IMR-90 (cell line): ENCODE measurements at regions not wholly inside any gene's neighbourhood (a gene's known extent, or its start where the extent isn't known, plus 50 kb on each side); places are given as distances from the start of the nearest gene placed in this dataset.

Experiments used
- ATAC-seq: fragments of 200-7000 bp; cut with Tn5 transposase; 2 replicates; pipeline ENCODE4 v1.9.1; 2020; ENCODE audit warnings: low read depth, mild to moderate bottlenecking, moderate library complexity
- BruUV-seq: library from RNA; stranded (reverse); fragments of 400-500 nt; replicated peaks from 2 replicates; lab custom pipeline; 2021; lab: Mats Ljungman, UMichigan
- CTCF ChIA-PET: fragments of 300-600 bp; formaldehyde crosslinking; extraction: SDS; loops from one replicate; lab custom pipeline; 2021; ENCODE audit warnings: antibody characterized with exemption; lab: Yijun Ruan, JAX
- POLR2A ChIA-PET: fragments of 300-600 bp; sonication (Branson Sonifier 250); formaldehyde crosslinking; loops from one replicate; lab custom pipeline; 2022; ENCODE audit warnings: antibody characterized with exemption; ENCODE audit not compliant: unreplicated experiment; lab: Charles Lee
- DNase-seq: peaks from one replicate; pipeline ENCODE4 v3.0.0; 2013
- H2AFZ ChIP-seq: replicated peaks from 2 replicates; pipeline ENCODE3; 2013; ENCODE audit warnings: low read length, mild to moderate bottlenecking; ENCODE audit not compliant: poor library complexity
- H2AK5ac ChIP-seq: 2 replicates; pipeline ENCODE4 v1.6.1; 2013; ENCODE audit warnings: low read depth, low read length, inconsistent platforms
- H2AK9ac ChIP-seq: replicated peaks from 2 replicates; pipeline ENCODE3; 2013; ENCODE audit warnings: mild to moderate bottlenecking, low read depth, low read length, moderate library complexity; ENCODE audit not compliant: poor library complexity
- H2BK120ac ChIP-seq: 2 replicates; pipeline ENCODE4 v1.6.1; 2013; ENCODE audit warnings: low read depth, low read length, inconsistent platforms
- H2BK15ac ChIP-seq: 3 replicates; pipeline ENCODE4 v1.6.1; 2013; ENCODE audit warnings: low read depth, low read length, inconsistent platforms
- H2BK20ac ChIP-seq: 2 replicates; pipeline ENCODE4 v1.6.1; 2013; ENCODE audit warnings: low read depth, mild to moderate bottlenecking, inconsistent platforms, low read length, moderate library complexity
- H2BK5ac ChIP-seq: 2 replicates; pipeline ENCODE4 v1.6.1; 2013; ENCODE audit warnings: mild to moderate bottlenecking, low read depth, low read length, inconsistent platforms; ENCODE audit not compliant: poor library complexity, severe bottlenecking
- H3K14ac ChIP-seq: replicated peaks from 2 replicates; pipeline ENCODE4 v1.6.1; 2013; ENCODE audit warnings: low read depth, low read length, inconsistent platforms
- H3K18ac ChIP-seq: 2 replicates; pipeline ENCODE4 v1.6.1; 2013; ENCODE audit warnings: low read depth, low read length, control low read depth
- H3K23ac ChIP-seq: 2 replicates; pipeline ENCODE4 v1.6.1; 2013; ENCODE audit warnings: low read depth, low read length, inconsistent platforms
- H3K27ac ChIP-seq: 2 replicates; pipeline ENCODE4 v1.5.1; 2013; ENCODE audit warnings: mild to moderate bottlenecking, control low read depth, low read length; ENCODE audit not compliant: insufficient read depth
- H3K27me3 ChIP-seq: 2 replicates; pipeline ENCODE4 v1.6.1; 2013; ENCODE audit warnings: low read length; ENCODE audit not compliant: control insufficient read depth, insufficient read depth
- H3K36me3 ChIP-seq: 2 replicates; pipeline ENCODE4 v1.6.1; 2013; ENCODE audit warnings: low read length, mixed read lengths; ENCODE audit not compliant: control insufficient read depth, insufficient read depth
- H3K4ac ChIP-seq: 2 replicates; pipeline ENCODE4 v1.6.1; 2013; ENCODE audit warnings: low read depth, low read length, inconsistent platforms
- H3K4me1 ChIP-seq: 2 replicates; pipeline ENCODE4 v1.6.1; 2013; ENCODE audit warnings: low read length, mixed read lengths; ENCODE audit not compliant: control insufficient read depth, insufficient read depth
- H3K4me2 ChIP-seq: 2 replicates; pipeline ENCODE4 v1.6.1; 2013; ENCODE audit warnings: low read depth, mild to moderate bottlenecking, control low read depth, low read length, moderate library complexity
- H3K4me3 ChIP-seq: 2 replicates; pipeline ENCODE4 v1.5.1; 2013; ENCODE audit warnings: low read depth, mild to moderate bottlenecking, control low read depth, low read length, moderate library complexity; ENCODE audit not compliant: insufficient read depth
- H3K56ac ChIP-seq: 2 replicates; pipeline ENCODE4 v1.6.1; 2013; ENCODE audit warnings: low read length, inconsistent platforms; ENCODE audit not compliant: insufficient read depth; ENCODE audit errors: extremely low read depth
- H3K79me1 ChIP-seq, 2 experiments: 2 replicates each; pipeline ENCODE4 v1.6.1; 2013; ENCODE audit warnings: low read length in 2 of 2, inconsistent platforms in 1 of 2, low read depth in 1 of 2
- H3K9ac ChIP-seq: 2 replicates; pipeline ENCODE4 v1.6.1; 2013; ENCODE audit warnings: low read depth, low read length, control low read depth
- H3K9me1 ChIP-seq: 2 replicates; pipeline ENCODE4 v1.6.1; 2013; ENCODE audit warnings: low read length, inconsistent platforms; ENCODE audit not compliant: insufficient read depth
- H3K9me3 ChIP-seq: 2 replicates; pipeline ENCODE4 v1.6.1; 2013; ENCODE audit warnings: low read length; ENCODE audit not compliant: control insufficient read depth, insufficient read depth
- H4K20me1 ChIP-seq: 2 replicates; pipeline ENCODE4 v1.6.1; 2013; ENCODE audit warnings: low read length, inconsistent platforms; ENCODE audit not compliant: insufficient read depth
- H4K5ac ChIP-seq: 2 replicates; pipeline ENCODE4 v1.6.1; 2013; ENCODE audit warnings: mild to moderate bottlenecking, low read depth, low read length, control low read depth
- H4K8ac ChIP-seq, 2 experiments: 2 replicates each; pipeline ENCODE4 v1.6.1; 2013; ENCODE audit warnings: low read depth in 2 of 2, low read length in 2 of 2, control low read depth in 1 of 2, inconsistent platforms in 1 of 2
- H4K91ac ChIP-seq: 2 replicates; pipeline ENCODE4 v1.6.1; 2013; ENCODE audit warnings: low read depth, low read length, inconsistent platforms; ENCODE audit not compliant: insufficient read depth
- BHLHE40 ChIP-seq: fragments of 150-350 bp; IDR thresholded peaks from 2 replicates; pipeline ENCODE4 v1.6.1; 2016; ENCODE audit warnings: mild to moderate bottlenecking, low read depth, low read length
- CEBPB ChIP-seq: IDR thresholded peaks from 2 replicates; pipeline ENCODE4 v1.6.1; 2012; ENCODE audit warnings: low read depth, low read length, improper control_type of control experiment
- MAZ ChIP-seq: IDR thresholded peaks from 2 replicates; pipeline ENCODE4 v1.6.1; 2012; ENCODE audit warnings: low read depth, mild to moderate bottlenecking, low read length, improper control_type of control experiment, moderate library complexity, borderline replicate concordance
- NFE2L2 ChIP-seq: fragments of 150-350 bp; IDR thresholded peaks from 2 replicates; pipeline ENCODE4 v1.6.1; 2016; ENCODE audit warnings: low read depth, mild to moderate bottlenecking, low read length
- RCOR1 ChIP-seq: IDR thresholded peaks from 2 replicates; pipeline ENCODE4 v1.6.1; 2012; ENCODE audit warnings: mild to moderate bottlenecking, low read length, improper control_type of control experiment; ENCODE audit not compliant: insufficient replicate concordance
- WGBS, 2 experiments: methylation state at CpG; one replicate each; pipeline versions ENCODE4 v1.1.5 to v1.1.7; 2013; ENCODE audit warnings: missing lambda C conversion rate in 2 of 2; ENCODE audit not compliant: insufficient read length in 1 of 2; ENCODE audit errors: extremely low coverage in 2 of 2; 5-methylcytosine and 5-hydroxymethylcytosine counted together
- dilution Hi-C: fragments of 300-500 bp; cut with HindIII; formaldehyde crosslinking; loops from one replicate; pipeline ENCODE4 v1.14.3; 2018; ENCODE audit warnings: low sequenced_read_pairs; ENCODE audit not compliant: unreplicated experiment
- in situ Hi-C: fragments of 300-500 bp; cut with MboI; formaldehyde crosslinking; loops from 3 replicates; pipeline ENCODE4 v1.14.3; 2019; ENCODE audit warnings: low sequenced_read_pairs, inconsistent platforms, mixed read lengths
- intact Hi-C: fragments of 100-400 bp; cut with micrococcal nuclease; formaldehyde crosslinking; loops from 2 replicates; pipeline ENCODE4 v1.10.0; 2022
- TF ChIP-seq, protein P1 (sequence below): fragments of 150-350 bp; IDR thresholded peaks from 2 replicates; pipeline ENCODE4 v1.6.1; 2016; ENCODE audit warnings: low read depth, mild to moderate bottlenecking, low read length, moderate library complexity, borderline replicate concordance

DNA sequence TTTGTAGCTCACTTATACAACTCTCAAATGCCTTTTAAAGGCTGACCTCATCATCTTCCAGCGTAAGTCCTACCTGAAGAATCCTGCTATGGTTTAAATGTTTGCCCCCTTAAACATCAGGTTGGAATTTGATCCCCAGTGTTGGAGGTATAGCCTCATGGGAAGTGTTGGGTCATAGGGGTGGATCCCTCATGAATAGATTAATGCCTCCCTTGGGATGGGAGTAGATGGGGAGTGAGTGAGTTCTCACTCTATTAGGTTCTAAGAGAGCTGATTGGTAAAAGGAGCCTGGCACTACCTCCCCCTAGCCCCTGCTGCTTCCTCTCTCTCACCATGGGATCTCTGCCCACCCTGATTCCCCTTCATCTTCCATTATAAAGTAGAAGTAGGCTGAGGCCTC, 285.6 kb downstream of the FZD1 start:
- H4K20me1 ChIP-seq = no peaks in the 10 kb centered on the region
- no TSS peak for BruUV-seq
- intact Hi-C loops = loop anchor here (10.0 kb wide), 2 partner anchors 65 to 465 kb away; no protein-coding TSS in a partner anchor
- no peak overlapping the region for H2BK5ac ChIP-seq
- H3K27me3 ChIP-seq = no peaks in the 10 kb centered on the region
- WGBS, 2 experiments = no CpG with 5 or more reads among the region's 1 CpG
- ChIA-PET POLR2A (no interaction called here), CTCF (no interaction called here)
- H3K27ac ChIP-seq = no peak overlapping the region
- H3K9ac ChIP-seq = no peak overlapping the region
- no peaks in the 10 kb centered on the region for H3K79me1 ChIP-seq
- H4K91ac ChIP-seq = no peak overlapping the region
- no peak overlapping the region for H3K18ac ChIP-seq
- H2BK20ac ChIP-seq = no peak overlapping the region
- ATAC-seq (no peak), DNase-seq (no peak)
- in situ Hi-C loops = no loop called here
- no peak overlapping the region for H3K23ac ChIP-seq
- no peak overlapping the region for H2AFZ ChIP-seq
- no peak overlapping the region for H3K56ac ChIP-seq
- H3K4me3 ChIP-seq = no peak overlapping the region
- H2BK120ac ChIP-seq = no peak overlapping the region
- H2AK9ac ChIP-seq = no peak overlapping the region
- dilution Hi-C loops = no loop called here
- no peak overlapping the region for H2AK5ac ChIP-seq
- no peaks in the 10 kb centered on the region for H3K9me1 ChIP-seq
- H3K4ac ChIP-seq = no peak overlapping the region
- TF ChIP-seq MAZ = no peak
- no peak for TF ChIP-seq RCOR1
- no peak for TF ChIP-seq CEBPB
- TF ChIP-seq, protein P1, sequence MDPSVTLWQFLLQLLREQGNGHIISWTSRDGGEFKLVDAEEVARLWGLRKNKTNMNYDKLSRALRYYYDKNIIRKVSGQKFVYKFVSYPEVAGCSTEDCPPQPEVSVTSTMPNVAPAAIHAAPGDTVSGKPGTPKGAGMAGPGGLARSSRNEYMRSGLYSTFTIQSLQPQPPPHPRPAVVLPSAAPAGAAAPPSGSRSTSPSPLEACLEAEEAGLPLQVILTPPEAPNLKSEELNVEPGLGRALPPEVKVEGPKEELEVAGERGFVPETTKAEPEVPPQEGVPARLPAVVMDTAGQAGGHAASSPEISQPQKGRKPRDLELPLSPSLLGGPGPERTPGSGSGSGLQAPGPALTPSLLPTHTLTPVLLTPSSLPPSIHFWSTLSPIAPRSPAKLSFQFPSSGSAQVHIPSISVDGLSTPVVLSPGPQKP = no peak
- TF ChIP-seq NFE2L2 = no peak
- no peak for TF ChIP-seq BHLHE40
- H3K9me3 ChIP-seq = no peaks in the 10 kb centered on the region
- no peak overlapping the region for H3K14ac ChIP-seq
- H4K5ac ChIP-seq = no peak overlapping the region
- H3K36me3 ChIP-seq = no peaks in the 10 kb centered on the region
- no peak overlapping the region for H4K8ac ChIP-seq
- H3K4me1 ChIP-seq = no peaks in the 10 kb centered on the region
- no peak overlapping the region for H2BK15ac ChIP-seq
- no peak overlapping the region for H3K4me2 ChIP-seq
